ENCODE measurements at regions not wholly inside any gene's neighbourhood (a gene's known extent, or its start where the extent isn't known, plus 50 kb on each side); places are given as distances from the start of the nearest gene placed in this dataset.

DNA sequence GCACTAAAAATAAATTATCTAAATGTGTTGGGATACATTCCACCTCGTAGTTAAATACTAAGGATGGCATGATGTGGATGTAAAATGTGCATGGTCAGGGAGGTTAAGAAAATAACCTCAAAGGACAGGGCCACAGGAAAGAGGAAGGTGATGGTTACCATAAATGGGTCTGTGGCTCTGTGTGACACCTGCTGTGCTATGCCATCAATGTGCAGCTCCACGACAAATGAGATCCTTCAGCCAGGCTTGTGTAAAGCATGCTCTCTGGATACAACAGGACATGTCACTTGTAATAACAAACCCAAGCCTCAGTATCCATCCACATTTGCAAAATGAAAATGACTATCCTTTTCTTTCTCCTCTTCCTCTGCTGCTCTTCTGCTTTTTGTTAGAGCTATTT lies 456.7 kb upstream of the RASGRP1 start:
- TF ChIP-seq, protein P1, sequence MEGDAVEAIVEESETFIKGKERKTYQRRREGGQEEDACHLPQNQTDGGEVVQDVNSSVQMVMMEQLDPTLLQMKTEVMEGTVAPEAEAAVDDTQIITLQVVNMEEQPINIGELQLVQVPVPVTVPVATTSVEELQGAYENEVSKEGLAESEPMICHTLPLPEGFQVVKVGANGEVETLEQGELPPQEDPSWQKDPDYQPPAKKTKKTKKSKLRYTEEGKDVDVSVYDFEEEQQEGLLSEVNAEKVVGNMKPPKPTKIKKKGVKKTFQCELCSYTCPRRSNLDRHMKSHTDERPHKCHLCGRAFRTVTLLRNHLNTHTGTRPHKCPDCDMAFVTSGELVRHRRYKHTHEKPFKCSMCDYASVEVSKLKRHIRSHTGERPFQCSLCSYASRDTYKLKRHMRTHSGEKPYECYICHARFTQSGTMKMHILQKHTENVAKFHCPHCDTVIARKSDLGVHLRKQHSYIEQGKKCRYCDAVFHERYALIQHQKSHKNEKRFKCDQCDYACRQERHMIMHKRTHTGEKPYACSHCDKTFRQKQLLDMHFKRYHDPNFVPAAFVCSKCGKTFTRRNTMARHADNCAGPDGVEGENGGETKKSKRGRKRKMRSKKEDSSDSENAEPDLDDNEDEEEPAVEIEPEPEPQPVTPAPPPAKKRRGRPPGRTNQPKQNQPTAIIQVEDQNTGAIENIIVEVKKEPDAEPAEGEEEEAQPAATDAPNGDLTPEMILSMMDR (IDR thresholded peaks at IDR 0.05), result no peak
- TF ChIP-seq POLR2A (IDR thresholded peaks at IDR 0.05), result no peak

All from esophagus squamous epithelium (tissue), 4 donors.